Esophagus squamous epithelium (tissue), 4 donors: ENCODE measurements at regions not wholly inside any gene's neighbourhood (a gene's known extent, or its start where the extent isn't known, plus 50 kb on each side); places are given as distances from the start of the nearest gene placed in this dataset.

Experiments used
- CTCF ChIP-seq, 6 experiments: fragments of 450-650 bp in 4 of 6; fragments of 200-600 bp in 2 of 6; sonication (generic) in 2 of 6; IDR thresholded peaks; one replicate each; pipeline ENCODE4 v1.5.1; 2016 to 2019; ENCODE audit warnings: antibody characterized with exemption in 6 of 6, mild to moderate bottlenecking in 4 of 6, moderate library complexity in 4 of 6
- POLR2A ChIP-seq, 4 donors: fragments of 450-650 bp; IDR thresholded peaks; one replicate each; pipeline ENCODE4 v1.6.1; 2017; ENCODE audit warnings: antibody characterized with exemption in 4 of 4, mild to moderate bottlenecking in 4 of 4, moderate library complexity in 3 of 4

GRCh38 chr5:33254579-33254978 lies 186.2 kb upstream of the TARS1 start:
- TF ChIP-seq CTCF (IDR thresholded peaks at IDR 0.05) (no peak), POLR2A (IDR thresholded peaks at IDR 0.05) (no peak)
